Stimulated activated CD4-positive, alpha-beta T cell treated with anti-CD3 and anti-CD28 coated beads, Interleukin-2, amount 100 ng/mL, for 4 hours (primary cell): ENCODE measurements at regions not wholly inside any gene's neighbourhood (a gene's known extent, or its start where the extent isn't known, plus 50 kb on each side); places are given as distances from the start of the nearest gene placed in this dataset.
A peak's percentile ranks its signal among the peaks of the same experiment; 100 is the strongest.
"Not testable (repeated sequence)": the region's sequence is repeated elsewhere in the genome, so short reads cannot be mapped to it uniquely, and the experiment has no call there.

Source experiments
- DNase-seq: peaks from one replicate; pipeline ENCODE4 v3.0.0-alpha.2; 2020; ENCODE audit warnings: low read depth

DNA sequence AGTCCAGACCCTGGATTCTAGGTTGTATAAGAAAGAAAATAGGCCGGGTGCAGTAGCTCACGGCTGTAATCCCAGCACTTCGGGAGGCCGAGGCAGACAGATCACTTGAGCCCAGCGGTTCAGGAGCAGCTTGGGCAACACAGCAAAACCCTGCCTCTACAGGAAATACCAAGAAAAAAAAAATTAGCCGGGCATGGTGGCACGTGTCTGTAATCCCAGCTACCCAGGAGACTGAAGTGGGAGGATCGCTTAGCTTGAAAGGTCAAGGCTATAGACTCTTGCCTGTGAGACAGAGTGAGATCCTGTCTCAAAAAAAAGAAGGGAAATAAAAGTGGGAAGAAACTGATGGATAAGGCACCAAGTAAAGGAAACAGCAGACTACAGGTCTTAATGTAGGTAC is 287.9 kb upstream of the KLF14 start:
- no peak for DNase-seq

- DNase-seq, result no peak
These were observed 292.4 kb upstream of the KLF14 start for GRCh38 chr7:131026297-131027000.

GRCh38 chr7:131027287-131027773 is 293.3 kb upstream of the KLF14 start:
- DNase-seq, result no peak

- DNase-seq, result no peak
These were observed 294.3 kb upstream of the KLF14 start for GRCh38 chr7:131028295-131028694.

GRCh38 chr7:131029002-131029401 is 295.0 kb upstream of the KLF14 start:
- DNase-seq, result no peak

GRCh38 chr7:131031099-131031868 is 296.4 kb upstream of the MKLN1 start:
- DNase-seq, result no peak

GRCh38 chr7:131032786-131033185 is 294.9 kb upstream of the MKLN1 start:
- no peak for DNase-seq

GRCh38 chr7:131034166-131034881 is 293.4 kb upstream of the MKLN1 start:
- no peak for DNase-seq

GRCh38 chr7:131035088-131035770 is 292.4 kb upstream of the MKLN1 start:
- no peak for DNase-seq

DNA sequence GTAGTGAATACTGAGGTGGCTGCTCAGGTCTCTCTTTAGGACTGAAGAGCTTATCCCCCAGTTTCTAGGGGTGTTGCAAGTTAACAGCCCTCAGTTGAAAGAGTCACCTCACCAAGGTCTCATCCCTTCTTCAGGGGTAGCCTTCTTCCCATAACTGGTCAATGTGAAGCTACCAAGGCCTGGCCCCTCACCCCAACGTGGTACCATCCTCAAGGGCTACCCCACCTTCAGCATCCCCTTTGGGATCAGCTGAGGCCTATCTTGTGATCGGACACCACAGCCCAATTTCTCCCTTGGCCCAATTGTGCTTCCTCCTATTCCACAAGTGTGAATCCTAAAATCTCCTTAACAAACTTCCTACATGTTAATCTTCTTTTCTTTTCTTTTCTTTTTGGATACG is 289.5 kb upstream of the MKLN1 start:
- no peak for DNase-seq

DNA sequence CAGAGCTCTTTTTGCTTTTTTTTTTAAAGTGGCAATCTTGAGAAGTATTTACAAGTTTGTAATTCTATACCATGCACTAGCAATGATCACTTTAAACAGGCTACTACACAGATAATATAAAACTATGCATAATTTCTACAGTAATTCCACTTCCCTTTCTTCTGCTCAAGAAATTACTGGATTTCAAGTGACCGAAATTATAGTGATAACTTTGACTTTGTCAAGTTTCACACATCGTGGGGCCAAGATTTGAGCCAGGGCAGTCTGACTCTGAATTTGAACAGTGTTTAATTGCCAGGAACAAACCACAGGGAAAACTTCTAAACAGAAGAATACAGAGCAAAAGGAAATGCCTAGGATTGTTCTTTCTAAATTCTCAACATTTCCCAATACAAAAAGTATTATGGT is 288.3 kb upstream of the MKLN1 start:
- no peak for DNase-seq

- DNase-seq, result no peak
These were observed 287.8 kb upstream of the MKLN1 start for GRCh38 chr7:131039836-131040235.

GRCh38 chr7:131040467-131040932 is 287.2 kb upstream of the MKLN1 start:
- DNase-seq, result peak; percentile 32

- DNase-seq, result not testable (repeated sequence)
These were observed 286.5 kb upstream of the MKLN1 start for GRCh38 chr7:131041012-131041695.

DNA sequence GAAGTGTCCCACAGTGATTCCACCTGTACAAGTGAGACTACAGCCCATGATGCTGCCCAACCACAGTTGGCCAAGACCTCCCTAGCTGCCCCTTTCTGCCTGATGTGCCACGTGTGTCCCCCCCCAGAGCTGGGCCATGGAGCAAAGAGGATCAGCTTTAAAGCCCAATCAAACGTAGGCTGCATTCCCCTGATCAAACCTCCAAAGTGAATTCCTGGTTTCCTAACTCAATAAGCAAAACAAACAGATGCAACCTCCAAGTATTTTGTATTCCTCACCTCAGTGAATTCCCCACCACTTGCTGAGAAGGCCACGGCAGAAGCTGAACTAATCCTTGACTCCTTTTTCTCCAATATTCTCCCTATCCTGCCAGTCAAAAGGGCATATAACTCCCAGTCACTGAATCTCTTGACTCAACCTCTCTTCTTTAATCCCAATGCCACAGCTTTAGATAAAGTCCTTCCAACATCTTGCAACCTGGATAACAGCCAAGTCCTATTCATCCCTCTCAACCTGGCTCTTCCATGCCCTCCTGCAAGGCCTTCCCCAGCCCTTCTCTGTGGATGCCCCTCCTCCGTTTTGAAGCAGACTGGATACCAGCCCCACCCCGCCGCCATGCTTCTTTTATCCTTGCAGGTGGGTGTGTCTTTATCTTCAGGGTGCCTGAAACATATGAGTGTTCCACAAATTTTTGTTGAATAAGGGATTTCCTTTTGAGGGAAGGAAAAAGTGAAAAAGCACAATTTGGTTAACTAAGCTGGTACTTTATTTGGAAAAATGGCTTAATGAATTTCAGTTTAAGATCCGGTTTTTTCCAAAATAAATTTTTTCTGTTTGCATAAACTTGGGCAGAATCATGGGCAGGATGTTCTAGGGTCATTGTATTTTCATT is 285.2 kb upstream of the MKLN1 start:
- no peak for DNase-seq

- no peak for DNase-seq
These were observed 282.1 kb upstream of the MKLN1 start for GRCh38 chr7:131045526-131045925.

DNA sequence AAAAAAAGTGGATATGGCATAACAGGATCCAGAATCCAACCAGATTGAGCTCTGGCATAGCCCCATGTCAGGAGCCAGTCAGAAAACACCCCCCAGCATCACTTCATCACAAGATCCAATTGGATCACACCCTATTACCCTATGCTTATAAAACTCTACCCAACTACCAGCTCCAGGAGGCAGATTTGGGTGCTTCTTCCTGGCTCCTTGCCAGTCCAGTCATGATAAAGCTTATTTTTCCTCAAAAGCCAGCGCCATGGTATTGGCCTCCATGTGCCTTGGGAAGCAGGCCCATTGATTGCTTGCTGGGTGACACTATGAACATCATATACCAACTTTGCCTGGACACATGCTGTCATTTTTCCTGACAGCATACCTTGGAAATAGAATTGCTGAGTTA is 281.4 kb upstream of the MKLN1 start:
- DNase-seq, result no peak

DNA sequence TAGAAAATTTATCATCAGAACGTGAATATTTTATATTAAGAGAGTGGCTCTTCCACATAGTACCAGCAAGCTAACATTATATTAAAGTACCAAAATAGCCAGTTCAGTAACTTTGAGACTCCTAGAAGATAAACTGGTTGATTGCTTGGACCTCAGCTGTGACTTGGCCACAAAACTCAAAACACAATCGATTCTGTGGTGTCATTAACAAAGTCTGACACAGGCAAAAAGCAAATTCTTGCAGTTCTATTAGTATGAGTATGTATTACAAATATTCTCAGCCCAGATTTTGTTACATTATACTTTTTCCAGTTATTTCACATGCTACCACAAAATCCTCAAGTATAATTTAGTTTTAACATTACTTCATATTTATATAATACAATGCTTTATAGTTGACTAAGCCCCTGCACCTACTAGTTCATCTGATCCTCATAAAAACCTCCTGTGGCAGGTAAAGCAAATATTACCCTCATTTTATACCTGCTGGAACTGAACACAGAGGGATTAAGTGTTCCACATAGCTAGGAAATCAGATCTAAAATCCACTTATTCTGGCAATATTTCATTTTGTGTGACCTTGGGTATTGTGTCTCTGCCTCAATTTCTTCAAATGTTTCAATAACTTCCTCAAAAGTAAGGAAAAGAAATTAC is 279.9 kb upstream of the MKLN1 start:
- no peak for DNase-seq

GRCh38 chr7:131051304-131051703 is 276.4 kb upstream of the MKLN1 start:
- no peak for DNase-seq
